ENCODE measurements at regions not wholly inside any gene's neighbourhood (a gene's known extent, or its start where the extent isn't known, plus 50 kb on each side); places are given as distances from the start of the nearest gene placed in this dataset.

DNA sequence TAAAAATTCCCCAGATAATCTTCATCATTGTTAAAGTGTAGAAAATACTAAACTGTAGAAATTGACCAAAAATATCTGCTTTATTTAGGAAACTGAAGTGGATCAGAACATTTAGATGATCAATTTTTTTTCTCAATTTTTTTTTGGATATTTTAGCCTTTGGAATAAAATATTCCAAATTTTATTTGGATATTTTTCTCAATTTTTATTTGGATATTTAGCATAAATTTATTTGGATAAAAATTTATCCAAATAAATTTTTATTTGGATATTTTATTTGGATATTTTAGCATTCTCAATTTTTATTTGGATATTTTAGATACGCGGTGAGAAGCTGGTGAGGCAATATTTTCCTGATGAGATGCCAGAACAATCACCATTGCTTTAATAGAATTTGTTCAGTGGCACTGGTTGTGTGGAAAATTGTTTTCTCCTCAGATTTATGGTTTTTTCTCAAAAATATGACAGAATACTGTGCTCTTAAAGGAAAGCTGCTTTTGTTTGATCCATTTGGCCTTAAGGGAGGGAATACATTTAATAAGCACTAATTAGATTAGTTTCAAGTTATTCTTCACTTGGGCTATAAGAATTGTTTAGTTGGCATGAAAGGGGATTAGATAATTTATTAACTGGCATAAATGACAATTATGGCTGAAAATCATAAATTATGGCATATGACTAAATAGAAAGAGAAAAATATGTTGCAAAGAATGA is 470.1 kb downstream of the MFSD1 start:
- no peaks in the 10 kb centered on the region for H3K36me3 ChIP-seq
- TF ChIP-seq, protein P1, sequence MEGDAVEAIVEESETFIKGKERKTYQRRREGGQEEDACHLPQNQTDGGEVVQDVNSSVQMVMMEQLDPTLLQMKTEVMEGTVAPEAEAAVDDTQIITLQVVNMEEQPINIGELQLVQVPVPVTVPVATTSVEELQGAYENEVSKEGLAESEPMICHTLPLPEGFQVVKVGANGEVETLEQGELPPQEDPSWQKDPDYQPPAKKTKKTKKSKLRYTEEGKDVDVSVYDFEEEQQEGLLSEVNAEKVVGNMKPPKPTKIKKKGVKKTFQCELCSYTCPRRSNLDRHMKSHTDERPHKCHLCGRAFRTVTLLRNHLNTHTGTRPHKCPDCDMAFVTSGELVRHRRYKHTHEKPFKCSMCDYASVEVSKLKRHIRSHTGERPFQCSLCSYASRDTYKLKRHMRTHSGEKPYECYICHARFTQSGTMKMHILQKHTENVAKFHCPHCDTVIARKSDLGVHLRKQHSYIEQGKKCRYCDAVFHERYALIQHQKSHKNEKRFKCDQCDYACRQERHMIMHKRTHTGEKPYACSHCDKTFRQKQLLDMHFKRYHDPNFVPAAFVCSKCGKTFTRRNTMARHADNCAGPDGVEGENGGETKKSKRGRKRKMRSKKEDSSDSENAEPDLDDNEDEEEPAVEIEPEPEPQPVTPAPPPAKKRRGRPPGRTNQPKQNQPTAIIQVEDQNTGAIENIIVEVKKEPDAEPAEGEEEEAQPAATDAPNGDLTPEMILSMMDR (IDR thresholded peaks at IDR 0.05), result no peak
- H3K4me1 ChIP-seq, result no peaks in the 10 kb centered on the region
- no peaks in the 10 kb centered on the region for H3K9me3 ChIP-seq
- no peaks in the 10 kb centered on the region for H3K27me3 ChIP-seq
- H3K4me3 ChIP-seq, result no peak overlapping the region
- DNase-seq (ENCODE audit: low spot score in 2 of 2), result no peak
- intact Hi-C loops (cut with DNase I), result no loop called here
- H3K27ac ChIP-seq, result no peak overlapping the region

DNA sequence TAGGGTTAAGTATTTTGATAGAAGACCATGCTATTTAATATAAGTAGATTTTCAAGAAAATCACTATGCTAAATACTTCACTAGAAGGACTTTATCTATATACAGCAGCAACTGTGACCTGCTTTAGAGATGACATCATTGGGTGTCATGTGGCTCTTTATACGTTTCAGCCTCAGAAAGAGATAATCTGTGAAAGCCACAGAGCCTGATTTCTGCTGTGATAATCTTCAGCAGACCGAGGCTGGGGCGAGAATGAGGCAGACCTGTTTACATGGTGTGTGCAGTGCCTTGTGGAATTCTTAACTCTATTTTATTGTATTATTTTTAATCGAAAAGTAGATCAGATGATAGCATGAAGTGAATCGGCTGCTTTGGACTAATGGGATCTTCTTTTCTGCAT is 471.2 kb downstream of the MFSD1 start:
- Histone ChIP-seq H3K36me3 (no peaks in the 10 kb centered on the region), H3K4me3 (no peak overlapping the region), H3K9me3 (no peaks in the 10 kb centered on the region), H3K4me1 (no peaks in the 10 kb centered on the region), H3K27ac (no peak overlapping the region), H3K27me3 (no peaks in the 10 kb centered on the region)
- no peak for DNase-seq (ENCODE audit: low spot score in 2 of 2)
- intact Hi-C loops (cut with DNase I), result no loop called here
- TF ChIP-seq, protein P1 (IDR thresholded peaks at IDR 0.05), result no peak

DNA sequence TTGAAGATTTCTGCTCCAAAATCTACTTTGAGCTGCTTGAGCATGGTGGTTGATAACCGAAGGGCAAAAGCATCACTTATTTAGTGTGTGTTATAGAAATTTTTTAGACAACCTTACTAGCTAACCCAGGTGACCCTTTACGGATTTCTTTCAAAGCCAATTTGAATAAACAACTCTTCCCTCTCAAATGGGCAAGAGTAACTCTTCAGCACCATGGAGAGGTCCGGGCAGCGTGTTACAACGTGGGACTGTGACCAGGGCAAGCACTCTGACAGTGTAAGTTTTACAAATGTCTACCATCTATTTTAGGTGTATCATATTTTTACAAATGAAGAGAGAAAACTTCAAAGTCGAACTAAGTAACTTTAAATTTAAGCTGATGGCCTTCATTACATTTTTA is 471.8 kb downstream of the MFSD1 start:
- intact Hi-C loops (cut with DNase I), result no loop called here
- H3K36me3 ChIP-seq, result no peaks in the 10 kb centered on the region
- no peaks in the 10 kb centered on the region for H3K4me1 ChIP-seq
- H3K9me3 ChIP-seq, result no peaks in the 10 kb centered on the region
- no peak overlapping the region for H3K4me3 ChIP-seq
- no peak for DNase-seq (ENCODE audit: low spot score in 2 of 2)
- H3K27ac ChIP-seq, result no peak overlapping the region
- TF ChIP-seq, protein P1 (IDR thresholded peaks at IDR 0.05), result no peak
- no peaks in the 10 kb centered on the region for H3K27me3 ChIP-seq

DNA sequence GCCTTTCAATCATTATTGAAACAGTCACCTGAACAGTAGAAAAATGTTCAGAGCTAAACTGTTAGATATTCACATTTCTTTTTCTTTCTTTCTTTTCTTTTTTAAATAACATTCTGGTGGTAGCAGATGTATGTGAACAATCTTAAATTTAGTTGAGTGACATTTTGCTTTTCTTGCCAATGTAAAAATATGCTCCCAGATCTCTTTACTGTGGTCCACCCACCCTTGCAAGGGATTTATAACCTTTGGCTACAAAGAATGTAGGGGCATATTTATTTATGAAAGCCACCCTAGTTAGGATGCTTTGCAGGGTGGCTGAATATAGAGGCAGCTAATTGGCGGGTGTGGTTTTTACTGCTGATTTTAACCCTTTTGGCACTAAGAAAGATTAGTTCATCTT is 473.9 kb downstream of the MFSD1 start:
- Histone ChIP-seq H3K27me3 (no peaks in the 10 kb centered on the region), H3K9me3 (no peaks in the 10 kb centered on the region), H3K4me3 (no peak overlapping the region), H3K36me3 (no peaks in the 10 kb centered on the region), H3K4me1 (no peaks in the 10 kb centered on the region), H3K27ac (no peak overlapping the region)
- intact Hi-C loops (cut with DNase I), result no loop called here
- DNase-seq (ENCODE audit: low spot score in 2 of 2), result no peak
- TF ChIP-seq, protein P1 (IDR thresholded peaks at IDR 0.05), result no peak

DNA sequence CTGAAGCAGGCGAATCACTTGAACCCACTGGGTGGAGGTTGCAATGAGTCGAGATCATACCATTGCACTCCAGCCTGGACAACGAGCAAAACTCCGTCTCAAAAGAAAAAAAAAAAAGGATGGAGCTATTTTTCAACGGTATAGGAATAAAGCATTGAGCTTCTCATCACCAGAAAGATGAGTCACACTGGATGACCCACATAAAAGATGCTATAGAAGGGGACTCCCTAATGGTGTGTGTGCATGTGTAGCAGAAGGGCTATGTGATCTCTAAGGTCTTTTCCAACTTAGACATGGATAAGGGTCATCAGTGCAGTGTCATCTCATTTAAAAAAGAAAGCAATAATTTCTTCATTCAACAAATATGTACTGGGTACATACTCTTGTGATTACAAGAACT is 476.0 kb downstream of the MFSD1 start:
- no peak overlapping the region for H3K4me3 ChIP-seq
- intact Hi-C loops (cut with DNase I), result no loop called here

More for the DNA sequence above, 476.0 kb downstream of the MFSD1 start:
- Histone ChIP-seq H3K36me3 (no peaks in the 10 kb centered on the region), H3K9me3 (no peaks in the 10 kb centered on the region), H3K27ac (no peak overlapping the region), H3K27me3 (no peaks in the 10 kb centered on the region), H3K4me1 (no peaks in the 10 kb centered on the region)
- TF ChIP-seq, protein P1 (IDR thresholded peaks at IDR 0.05), result no peak
- no peak for DNase-seq (ENCODE audit: low spot score in 2 of 2)
